HG03354 (cell line): ENCODE measurements at regions not wholly inside any gene's neighbourhood (a gene's known extent, or its start where the extent isn't known, plus 50 kb on each side); places are given as distances from the start of the nearest gene placed in this dataset.
"Not testable (repeated sequence)": the region's sequence is repeated elsewhere in the genome, so short reads cannot be mapped to it uniquely, and the experiment has no call there.

ENCODE experiments used
- ATAC-seq: cut with Tn5 transposase; IDR thresholded peaks from one replicate; pipeline ENCODE4 v1.9.1; 2021; ENCODE audit warnings: mild to moderate bottlenecking; ENCODE audit not compliant: unreplicated experiment, poor library complexity, severe bottlenecking

DNA sequence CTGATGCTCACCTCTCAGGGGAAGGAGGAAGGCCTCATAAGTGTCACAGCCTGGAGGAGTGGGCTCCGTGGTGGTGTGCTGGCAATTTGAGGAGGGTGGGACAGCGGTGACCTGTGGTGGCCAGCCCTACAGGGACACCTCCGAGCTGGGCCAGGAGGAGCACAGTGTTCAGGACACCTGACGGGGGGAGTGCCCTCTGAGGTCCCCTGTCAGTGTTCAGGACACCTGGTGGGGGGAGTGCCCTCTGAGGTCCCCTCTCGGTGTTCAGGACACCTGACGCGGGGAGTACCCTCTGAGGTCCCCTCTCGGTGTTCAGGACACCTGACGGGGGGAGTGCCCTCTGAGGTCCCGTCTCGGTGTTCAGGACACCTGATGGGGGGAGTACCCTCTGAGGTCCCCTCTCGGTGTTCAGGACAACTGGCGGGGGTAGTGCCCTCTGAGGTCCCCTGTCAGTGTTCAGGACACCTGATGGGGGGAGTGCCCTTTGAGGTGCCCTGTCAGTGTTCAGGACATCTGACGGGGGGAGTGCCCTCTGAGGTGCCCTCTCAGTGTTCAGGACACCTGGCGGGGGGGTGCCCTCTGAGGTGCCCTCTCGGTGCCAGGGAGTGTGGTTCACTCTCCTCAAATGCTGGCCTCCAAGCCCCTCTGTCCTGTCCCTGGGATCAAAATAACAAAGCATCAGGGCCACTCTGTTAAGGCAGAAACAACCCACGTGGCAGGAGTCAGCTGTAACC, 73.4 kb upstream of the ZNF469 start:
- no peak for ATAC-seq

DNA sequence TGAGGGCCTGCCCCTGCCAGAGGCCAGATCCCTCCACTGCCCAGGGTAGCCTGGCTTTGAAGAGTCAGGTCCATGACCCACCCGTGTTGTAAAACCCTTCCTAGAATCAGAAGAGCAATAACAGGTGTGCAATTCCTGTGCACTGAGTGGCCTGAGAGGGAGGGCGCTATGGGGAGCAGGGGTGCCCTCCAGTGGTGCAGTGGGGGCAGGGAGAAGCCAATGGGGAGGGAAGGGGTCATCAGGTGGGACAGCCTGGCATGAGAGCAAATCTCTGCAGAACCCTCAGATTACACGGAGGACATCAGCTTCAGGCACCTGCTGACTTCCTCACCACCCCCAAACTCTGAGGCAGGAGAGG, 72.9 kb upstream of the ZNF469 start:
- ATAC-seq: no peak

DNA sequence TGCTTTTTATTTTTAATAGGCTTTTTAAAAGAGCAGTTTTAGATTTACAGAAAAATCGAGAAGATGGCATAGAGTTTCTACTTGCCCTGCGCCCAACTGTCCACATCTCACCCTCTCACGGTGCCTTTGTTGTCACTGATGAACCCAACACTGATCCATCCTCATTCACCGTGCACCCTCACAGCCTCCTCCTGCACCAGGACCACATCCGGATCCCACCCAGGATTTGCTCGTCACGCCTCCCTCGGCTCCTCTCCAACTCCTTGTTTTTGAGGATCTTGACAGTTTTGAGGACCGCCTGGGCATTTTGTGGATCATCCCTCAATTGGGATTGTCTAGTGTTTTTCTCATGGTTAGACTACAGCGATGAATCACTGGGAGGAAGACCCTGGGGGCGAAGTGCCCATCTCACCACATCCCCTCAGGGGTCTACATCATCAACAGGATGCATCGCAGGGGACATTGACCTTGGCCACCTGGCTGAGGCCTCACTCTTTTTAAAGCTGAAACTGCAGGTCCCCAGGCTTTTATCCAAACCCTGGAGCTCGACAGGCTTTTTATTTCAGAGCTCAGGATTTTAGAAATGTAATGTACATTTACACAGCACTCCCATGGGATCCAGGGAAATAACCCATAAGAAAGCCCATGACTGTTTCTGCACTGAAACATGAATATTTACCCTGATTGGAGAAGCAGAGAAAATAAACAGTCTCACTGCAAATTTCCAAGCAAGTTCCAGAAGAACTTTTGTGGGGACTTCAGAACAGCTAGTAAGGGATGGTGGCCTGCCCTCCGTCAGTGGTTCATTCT, 71.8 kb upstream of the ZNF469 start:
- no peak for ATAC-seq

DNA sequence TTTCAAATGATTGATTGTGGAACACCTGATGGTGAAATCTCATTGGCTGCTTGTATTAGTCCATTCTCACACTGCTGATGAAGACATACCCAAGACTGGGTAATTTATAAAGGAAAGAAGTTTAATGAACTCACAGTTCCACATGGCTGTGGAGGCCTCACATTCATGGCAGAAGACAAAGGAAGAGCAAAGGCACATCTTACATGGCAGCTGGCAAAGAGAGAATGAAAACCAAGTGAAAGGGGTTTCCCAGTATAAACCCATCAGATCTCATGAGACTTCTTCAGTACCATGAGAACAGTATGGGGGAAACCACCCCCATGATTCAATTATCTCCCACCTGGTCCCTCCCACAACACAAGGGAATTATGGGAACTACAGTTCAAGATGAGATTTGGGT, 70.9 kb upstream of the ZNF469 start:
- ATAC-seq: not testable (repeated sequence)

DNA sequence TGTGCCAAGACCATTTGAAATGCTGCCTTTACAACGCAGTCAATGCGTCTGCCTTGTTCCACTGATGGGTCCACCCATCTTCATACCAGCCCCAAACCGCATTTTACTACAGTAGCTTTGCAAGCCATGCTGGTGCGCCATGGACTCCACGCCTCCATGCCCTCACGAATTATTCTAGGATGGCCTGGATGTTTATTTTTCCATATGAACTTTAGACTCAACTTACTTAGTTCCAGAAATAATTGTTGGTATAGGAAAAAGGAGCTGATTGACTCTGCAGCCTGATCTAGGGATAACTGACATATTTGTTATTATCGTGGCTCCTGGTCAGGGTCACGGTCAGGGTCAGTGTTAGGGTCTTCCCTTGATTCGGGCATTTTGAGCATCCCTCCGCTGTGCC, 70.0 kb upstream of the ZNF469 start:
- no peak for ATAC-seq

DNA sequence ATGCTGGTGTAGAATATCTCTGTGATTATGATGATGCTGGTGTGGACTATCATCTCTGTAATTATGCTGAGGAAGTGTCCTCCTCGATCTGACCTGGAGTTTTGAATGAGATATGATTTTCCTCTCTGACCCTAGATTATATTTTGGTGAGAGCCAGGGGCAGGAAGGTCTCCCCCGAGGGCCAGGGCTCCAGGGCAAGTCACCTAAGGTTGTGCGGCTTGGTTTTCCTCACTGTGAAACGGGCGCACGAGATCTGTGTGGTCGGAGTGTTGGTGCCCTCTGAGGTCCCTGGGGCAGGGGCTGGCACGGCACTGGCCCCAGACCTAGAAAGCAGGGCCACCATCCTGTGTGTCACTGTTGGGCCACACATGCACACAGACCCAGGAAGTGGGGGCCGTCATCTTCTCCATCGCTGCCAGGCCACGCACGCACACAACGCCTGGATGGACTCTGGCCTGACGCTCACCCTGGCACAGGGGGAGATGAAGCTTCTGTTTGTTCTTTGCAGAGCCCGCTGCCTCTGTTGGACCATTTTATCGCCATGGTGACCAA, 67.7 kb upstream of the ZNF469 start:
- no peak for ATAC-seq

DNA sequence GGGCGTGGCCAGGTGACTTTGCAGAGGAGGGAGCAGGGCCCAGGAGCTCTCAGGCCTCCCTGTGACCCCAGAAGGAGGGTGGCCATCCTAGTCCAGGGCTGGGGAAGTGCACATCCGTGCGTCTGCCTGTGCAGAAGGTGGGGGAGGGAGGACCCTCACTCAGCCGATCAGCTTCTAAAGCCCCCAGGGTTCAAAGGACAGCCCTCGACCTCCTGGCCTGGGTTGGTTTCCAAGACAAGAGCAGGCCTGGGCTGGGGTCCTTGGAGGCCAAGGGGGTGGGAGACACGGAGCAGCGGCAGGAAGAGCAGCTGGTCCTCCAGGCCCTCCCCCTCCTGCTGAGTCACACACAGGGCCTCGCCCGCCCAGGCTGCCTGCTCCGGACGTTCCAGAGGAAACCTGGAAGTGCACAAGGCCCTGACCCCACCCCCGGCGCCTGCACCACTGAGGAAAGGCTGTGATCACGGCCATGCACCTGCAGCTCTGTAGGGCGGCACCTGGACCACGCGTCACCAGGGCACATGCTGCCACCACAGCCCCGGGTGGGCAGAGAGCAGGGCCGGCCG, 67.1 kb upstream of the ZNF469 start:
- no peak for ATAC-seq

DNA sequence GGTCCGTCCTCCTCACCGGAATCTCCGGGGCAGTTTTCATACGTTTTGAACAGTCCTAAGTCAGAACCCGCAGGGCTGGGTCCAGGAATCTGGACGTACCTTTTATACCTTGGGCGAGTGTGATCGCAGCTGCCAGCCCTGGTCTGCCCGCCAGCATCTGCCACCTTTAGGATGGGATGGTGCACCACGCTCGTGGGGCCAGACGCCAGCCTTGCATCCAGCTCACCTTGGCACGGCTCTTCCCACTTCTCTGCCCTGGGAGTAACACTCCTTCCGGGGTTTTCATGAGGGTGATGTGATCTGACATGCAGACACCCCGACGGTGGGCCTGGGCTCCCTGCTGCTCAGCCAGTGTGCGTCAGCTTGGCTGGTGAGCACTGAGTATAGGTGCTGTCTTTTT, 66.6 kb upstream of the ZNF469 start:
- no peak for ATAC-seq

DNA sequence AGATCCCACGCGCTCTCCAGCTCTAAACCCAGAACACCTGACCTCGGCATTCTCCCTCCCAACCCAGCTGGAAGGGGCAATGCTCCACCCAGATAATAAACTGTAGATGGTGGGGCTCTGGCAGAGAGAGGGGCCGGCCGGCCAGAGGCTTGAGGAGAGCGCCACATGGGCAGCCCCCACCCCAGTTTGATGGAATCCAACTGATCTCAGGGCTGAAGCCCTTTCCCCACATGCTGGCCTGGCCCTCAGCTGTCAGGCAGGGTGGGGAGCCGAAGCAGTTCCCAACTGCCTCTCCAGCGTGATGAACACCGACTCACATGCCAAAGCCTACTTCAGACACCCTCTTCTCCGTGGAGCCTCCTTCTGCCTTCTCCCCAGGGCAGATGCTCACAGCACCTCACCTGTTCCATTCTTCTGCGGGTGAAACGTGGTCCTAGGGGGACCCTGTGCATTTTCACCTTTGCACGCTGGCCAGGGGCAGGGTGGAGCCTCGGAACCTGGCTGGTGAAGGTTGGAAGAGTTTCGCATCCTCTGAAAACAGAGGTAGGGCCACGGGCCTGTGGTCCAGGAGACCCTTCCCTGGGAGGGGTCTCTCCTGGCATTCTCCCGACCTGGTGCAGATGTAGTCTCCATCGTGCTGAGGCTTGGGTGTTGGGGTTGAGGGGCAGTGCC, 65.7 kb upstream of the ZNF469 start:
- no peak for ATAC-seq

DNA sequence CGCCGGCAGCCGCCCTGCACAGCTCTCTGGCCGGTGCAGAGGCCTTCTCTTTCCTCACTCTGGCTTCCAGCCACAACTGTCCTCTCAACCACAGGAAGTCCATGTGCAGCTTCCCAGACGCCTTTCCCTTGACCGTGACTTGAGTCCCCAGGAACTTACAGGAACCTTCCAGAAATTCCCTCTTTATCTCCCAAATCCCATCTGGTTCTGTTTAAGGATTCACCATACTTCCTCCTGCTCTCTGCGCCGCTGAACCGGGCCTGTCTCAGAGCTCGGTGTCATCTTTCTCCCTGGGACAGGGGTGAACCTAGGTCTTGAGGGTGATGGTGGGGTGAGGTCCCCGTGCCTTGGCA, 65.2 kb upstream of the ZNF469 start:
- no peak for ATAC-seq

DNA sequence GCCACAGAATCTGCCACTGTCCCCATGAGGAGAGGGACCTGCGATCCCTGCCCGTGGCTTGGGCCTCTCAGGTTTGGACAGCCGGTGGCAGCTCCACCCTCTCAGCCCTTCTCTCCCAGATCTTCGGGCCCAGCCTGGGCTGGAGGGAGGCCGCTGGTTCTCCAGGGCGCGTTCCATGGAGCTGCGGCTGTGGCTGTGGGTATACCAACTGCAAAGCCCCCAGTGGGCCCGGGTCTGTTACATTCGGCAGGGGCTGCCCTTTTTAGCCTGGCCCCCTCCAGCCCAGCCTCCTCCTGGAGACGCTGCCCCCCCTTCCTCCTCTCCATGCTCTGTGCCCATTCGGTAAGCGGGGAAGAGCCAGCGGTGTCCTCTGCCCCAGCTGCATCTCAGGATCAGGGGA, 64.7 kb upstream of the ZNF469 start:
- ATAC-seq: no peak

DNA sequence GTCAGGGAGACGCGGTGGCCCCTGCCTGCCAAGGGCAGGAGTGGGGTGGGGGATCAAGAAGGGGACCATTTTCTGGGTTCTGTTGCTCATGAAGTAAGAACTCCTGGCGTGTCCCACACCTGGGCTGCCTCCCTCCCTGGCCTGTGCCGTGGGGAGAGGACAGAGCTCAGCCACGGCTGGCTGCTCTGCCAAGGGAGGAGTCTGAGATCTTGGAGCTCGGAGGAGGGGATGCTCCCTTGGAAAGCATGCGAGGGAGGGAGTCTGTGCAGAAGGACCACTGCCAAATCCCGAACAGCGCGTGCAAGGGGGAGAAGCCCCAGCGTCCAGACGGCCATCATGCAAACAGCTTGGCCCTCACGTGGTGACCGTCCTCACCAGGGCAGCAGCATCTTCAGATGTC, 64.2 kb upstream of the ZNF469 start:
- no peak for ATAC-seq

DNA sequence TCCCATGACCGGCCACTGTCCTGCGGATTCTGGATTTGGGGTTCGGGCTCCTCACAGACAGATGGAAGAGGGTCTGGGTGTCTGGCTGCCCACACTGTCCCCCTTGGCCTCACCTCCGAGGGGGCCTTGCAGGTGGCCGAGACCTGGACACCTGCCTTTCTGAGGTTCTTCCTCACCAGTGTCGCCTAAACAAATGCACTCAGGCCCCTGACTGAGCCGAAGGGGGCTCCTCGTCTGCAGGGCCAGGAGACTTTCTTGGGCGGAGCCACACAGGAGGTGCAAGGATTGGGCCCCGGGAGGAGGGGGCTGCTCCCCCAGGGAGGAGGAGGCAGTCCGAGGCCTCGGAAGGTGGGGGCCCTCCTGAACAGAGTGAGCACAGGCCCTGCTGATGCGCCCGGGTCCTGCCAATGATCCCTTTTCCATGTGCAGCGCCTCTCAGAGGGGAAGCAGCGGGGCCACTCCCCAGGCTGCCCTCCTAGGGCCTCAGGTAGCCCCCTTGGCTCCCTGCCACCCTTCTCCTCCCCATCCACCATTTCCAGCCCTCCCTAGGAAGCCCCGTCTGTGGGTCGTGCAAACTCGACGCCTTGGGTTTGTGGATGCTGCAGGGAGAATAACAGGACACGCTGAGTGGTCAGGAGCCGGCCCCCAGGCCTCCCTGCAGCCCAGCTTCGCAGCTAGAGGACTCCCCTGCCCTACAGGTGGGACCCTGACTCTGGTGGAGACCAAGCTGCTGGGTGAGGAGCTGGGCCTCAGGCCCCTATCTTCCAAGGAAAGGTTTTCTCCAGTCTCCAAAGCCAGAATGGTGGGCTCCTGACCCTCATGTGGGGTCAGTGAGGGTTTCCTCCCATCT, 63.4 kb upstream of the ZNF469 start:
- ATAC-seq: no peak

DNA sequence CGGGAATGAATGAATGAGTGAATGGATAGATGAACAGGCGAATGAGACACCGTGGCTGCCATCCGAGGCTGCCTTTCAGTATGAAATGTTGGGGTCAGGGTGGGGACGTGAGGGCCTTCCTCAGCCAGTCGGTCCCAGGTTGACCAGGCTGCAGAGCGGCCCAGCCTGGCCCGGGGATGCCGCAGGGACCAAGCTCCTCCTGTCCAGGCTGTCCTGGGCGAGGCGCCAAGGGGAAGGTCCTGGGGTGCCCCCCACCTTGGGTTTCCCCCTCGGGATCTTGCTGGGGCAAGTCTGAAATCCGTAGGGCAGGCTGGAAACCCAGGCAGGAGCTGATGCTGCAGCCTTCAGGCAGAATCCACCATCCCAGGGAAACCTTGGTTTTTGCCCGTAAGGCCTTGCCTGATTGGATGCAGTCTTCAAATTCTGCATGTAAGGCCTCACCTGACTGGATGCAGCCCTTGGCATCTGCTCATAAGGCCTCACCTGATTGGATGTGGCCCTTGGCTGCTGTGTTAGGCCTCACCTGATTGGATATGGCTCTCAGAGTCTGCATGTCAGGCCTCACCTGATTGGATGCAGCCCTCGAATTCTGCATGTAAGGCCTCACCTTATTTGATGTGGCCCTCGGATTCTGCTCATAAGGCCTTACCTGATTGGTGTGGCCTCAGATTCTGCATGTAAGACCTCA, 61.7 kb upstream of the ZNF469 start:
- ATAC-seq: no peak

DNA sequence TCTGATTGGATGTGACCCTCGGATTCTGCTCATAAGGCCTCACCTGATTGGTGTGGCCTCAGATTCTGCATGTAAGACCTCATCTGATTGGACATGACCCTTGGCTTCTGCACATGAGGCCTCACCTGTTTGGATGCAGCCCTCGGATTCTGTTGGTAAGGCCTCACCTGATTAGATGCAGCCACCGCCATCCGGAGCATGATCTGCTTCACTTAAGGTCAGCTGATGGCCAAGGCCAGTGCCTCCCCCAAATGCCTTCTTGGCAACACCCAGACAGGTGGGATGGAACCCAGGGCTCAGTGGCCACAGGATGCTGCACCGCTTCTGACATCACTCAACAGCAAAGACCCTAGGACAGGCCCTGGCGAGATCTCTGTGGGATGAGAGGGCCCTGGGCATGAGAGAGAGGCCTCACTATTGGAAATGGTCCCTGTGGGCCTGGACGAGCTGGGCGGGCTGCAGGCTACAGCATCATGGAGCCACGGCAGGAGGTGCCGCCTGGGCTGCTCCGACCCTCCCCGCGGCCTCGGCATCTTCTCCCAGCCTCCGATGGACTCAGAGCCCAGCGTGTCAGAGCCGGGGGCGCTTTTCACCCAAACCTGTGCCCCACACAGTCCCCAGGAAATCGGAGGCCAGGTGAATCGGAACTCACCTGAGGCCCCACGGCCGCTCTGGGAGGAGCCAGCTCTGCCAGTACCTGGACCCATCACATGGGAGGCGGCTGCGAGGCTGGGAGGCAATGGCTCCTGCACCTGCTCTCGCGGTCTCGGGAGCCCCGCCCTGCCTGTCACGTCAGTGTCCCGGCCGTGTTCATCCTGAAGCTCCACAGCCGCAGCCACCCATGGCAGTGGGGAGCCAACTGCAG, 60.9 kb upstream of the ZNF469 start:
- ATAC-seq: no peak

DNA sequence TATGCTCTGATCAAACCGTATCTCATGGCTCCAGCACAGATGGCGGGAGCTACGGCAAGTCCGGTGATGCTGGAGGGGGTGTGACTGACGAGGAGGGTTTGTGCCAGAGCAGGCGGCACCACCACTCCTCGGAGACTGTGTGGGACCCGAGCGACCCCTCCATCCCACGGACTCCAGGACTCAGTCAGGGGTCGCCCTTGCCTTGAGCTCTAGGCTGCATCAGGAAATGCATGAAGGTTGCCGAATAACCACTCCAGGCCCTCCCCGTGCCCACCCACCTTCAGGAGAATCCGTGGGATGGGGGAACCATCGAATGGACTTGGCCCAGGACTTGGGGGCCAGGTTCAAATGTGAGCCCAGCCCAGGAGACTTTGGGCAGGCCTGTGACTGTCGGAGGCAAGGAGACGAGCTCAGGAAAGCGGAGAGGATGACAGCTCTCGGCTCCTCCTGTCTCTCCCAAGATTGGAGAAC, 60.2 kb upstream of the ZNF469 start:
- no peak for ATAC-seq

DNA sequence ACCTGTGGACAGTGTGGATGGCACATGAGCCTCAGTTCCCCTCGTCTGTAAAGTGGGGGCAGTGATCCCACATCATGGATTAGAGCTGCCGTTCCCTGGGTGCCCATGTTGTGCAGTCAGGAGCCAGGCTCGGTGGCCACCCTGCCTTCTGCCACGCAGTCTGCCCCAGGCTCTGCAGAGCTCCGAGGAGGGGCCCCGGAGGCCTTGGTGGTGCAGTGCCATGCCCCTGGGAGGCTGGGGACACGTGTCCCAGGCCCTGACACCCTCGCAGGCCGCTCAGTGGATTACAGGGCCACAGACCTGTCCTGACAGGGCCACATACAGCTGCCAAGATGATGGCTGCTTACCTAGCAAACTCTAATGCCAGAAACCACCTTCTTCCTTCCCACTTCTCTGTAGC, 59.7 kb upstream of the ZNF469 start:
- ATAC-seq: no peak
